MCF 10A (cell line): ENCODE measurements at regions not wholly inside any gene's neighbourhood (a gene's known extent, or its start where the extent isn't known, plus 50 kb on each side); places are given as distances from the start of the nearest gene placed in this dataset.

Experiments
- BruUV-seq: library from RNA; stranded (reverse); fragments of 400-500 nt; replicated peaks from 2 replicates; lab custom pipeline; 2021; lab: Mats Ljungman, UMichigan
- CTCF ChIA-PET: fragments of 300-600 bp; sonication (Branson Sonifier 250); formaldehyde crosslinking; extraction: SDS; loops from one replicate; lab custom pipeline; 2021; ENCODE audit warnings: antibody characterized with exemption, inconsistent platforms; lab: Yijun Ruan, JAX
- POLR2A ChIA-PET: fragments of 300-600, 350-650 bp; sonication (Branson Sonifier 250); formaldehyde crosslinking; extraction: SDS; loops from one replicate; lab custom pipeline; 2020; ENCODE audit warnings: antibody characterized with exemption, inconsistent platforms; lab: Yijun Ruan, JAX
- DNase-seq: peaks from one replicate; pipeline ENCODE4 v3.0.0-alpha.2; 2018; ENCODE audit not compliant: unreplicated experiment
- H3K27ac Mint-ChIP-seq: one replicate; pipeline ENCODE4 v1.8.0; 2022; ENCODE audit warnings: mild to moderate bottlenecking, low read depth, mixed read lengths; ENCODE audit not compliant: unreplicated experiment
- H3K27me3 Mint-ChIP-seq: one replicate; pipeline ENCODE4 v1.8.0; 2022; ENCODE audit warnings: mixed read lengths; ENCODE audit not compliant: insufficient read depth, unreplicated experiment
- H3K36me3 Mint-ChIP-seq: one replicate; pipeline ENCODE4 v1.8.0; 2022; ENCODE audit warnings: mild to moderate bottlenecking, moderate library complexity, mixed read lengths; ENCODE audit not compliant: insufficient read depth, unreplicated experiment
- H3K4me1 Mint-ChIP-seq: one replicate; pipeline ENCODE4 v1.8.0; 2022; ENCODE audit warnings: mixed read lengths; ENCODE audit not compliant: insufficient read depth, unreplicated experiment
- H3K4me3 Mint-ChIP-seq: one replicate; pipeline ENCODE4 v1.8.0; 2022; ENCODE audit warnings: mild to moderate bottlenecking, moderate library complexity, mixed read lengths; ENCODE audit not compliant: unreplicated experiment
- H3K9me3 Mint-ChIP-seq: one replicate; pipeline ENCODE4 v1.8.0; 2022; ENCODE audit warnings: mixed read lengths; ENCODE audit not compliant: unreplicated experiment
- intact Hi-C: fragments of 100-400 bp; cut with micrococcal nuclease; formaldehyde crosslinking; loops from 2 replicates; pipeline ENCODE4 v1.14.1; 2022
- TF ChIP-seq, protein P1 (sequence below): fragments of 200-600 bp; IDR thresholded peaks from one replicate; pipeline ENCODE4 v1.8.0; 2022; ENCODE audit warnings: antibody characterized with exemption, mild to moderate bottlenecking; ENCODE audit not compliant: unreplicated experiment

DNA sequence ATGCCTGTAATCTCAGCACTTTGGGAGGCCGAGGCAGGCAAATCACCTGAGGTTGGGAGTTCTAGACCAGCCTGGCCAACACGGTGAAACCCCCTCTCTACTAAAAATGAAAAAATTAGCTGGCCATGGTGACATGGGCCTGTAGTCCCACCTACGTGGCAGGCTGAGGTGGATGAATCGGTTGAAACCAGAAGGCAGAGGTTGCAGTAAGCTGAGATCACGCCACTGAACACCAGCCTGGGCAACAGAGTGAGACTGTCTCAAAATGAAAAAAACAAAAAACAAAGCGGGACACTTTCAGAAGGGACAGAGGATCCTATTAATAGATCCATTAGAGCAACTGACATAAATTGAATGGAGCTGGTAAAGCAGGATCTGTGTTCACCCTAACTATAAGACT, 89.6 kb upstream of the SGCD start:
- DNase-seq: no peak
- H3K27me3 Mint-ChIP-seq: no peaks in the 10 kb centered on the region
- H3K4me3 Mint-ChIP-seq: no peak overlapping the region
- no peaks in the 10 kb centered on the region for H3K4me1 Mint-ChIP-seq
- H3K36me3 Mint-ChIP-seq: no peaks in the 10 kb centered on the region
- ChIA-PET POLR2A (no interaction called here), CTCF (interaction anchor here (0.7 kb wide), 2 partner anchors 501 to 790 kb away, joined by 3 read pairs; no protein-coding TSS in a partner anchor)
- no peaks in the 10 kb centered on the region for H3K9me3 Mint-ChIP-seq
- intact Hi-C loops: no loop called here
- no peak overlapping the region for H3K27ac Mint-ChIP-seq
- BruUV-seq: no TSS peak
- TF ChIP-seq, protein P1, sequence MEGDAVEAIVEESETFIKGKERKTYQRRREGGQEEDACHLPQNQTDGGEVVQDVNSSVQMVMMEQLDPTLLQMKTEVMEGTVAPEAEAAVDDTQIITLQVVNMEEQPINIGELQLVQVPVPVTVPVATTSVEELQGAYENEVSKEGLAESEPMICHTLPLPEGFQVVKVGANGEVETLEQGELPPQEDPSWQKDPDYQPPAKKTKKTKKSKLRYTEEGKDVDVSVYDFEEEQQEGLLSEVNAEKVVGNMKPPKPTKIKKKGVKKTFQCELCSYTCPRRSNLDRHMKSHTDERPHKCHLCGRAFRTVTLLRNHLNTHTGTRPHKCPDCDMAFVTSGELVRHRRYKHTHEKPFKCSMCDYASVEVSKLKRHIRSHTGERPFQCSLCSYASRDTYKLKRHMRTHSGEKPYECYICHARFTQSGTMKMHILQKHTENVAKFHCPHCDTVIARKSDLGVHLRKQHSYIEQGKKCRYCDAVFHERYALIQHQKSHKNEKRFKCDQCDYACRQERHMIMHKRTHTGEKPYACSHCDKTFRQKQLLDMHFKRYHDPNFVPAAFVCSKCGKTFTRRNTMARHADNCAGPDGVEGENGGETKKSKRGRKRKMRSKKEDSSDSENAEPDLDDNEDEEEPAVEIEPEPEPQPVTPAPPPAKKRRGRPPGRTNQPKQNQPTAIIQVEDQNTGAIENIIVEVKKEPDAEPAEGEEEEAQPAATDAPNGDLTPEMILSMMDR: no peak

DNA sequence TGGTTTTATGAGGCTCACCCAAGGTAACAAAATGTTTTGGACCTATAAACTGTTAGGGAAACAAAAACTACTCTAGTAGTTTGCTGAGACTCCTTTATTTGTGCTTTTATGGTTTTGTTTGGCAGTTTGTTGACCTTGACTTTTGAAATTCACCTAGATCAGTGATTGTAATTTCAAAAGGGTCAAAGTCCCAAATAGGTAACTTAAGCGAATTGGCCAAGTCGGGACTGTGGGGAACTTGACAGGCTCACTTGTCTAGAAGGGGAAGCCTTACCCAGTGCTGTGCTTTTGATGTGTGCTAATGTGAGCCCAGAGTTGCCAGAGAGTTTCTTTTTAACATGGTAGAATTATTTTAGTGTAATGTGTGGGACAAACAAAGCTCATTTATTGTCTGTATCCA, 87.2 kb upstream of the SGCD start:
- Mint-ChIP-seq H3K9me3 (no peaks in the 10 kb centered on the region), H3K27me3 (no peaks in the 10 kb centered on the region), H3K27ac (no peak overlapping the region), H3K4me1 (no peaks in the 10 kb centered on the region), H3K4me3 (no peak overlapping the region), H3K36me3 (no peaks in the 10 kb centered on the region)
- TF ChIP-seq, protein P1: no peak
- no peak for DNase-seq
- no TSS peak for BruUV-seq
- CTCF ChIA-PET: interaction anchor here (1.1 kb wide), 1 partner anchor 22 kb away, joined by 5 read pairs; no protein-coding TSS in a partner anchor
- POLR2A ChIA-PET: no interaction called here
- intact Hi-C loops: no loop called here

DNA sequence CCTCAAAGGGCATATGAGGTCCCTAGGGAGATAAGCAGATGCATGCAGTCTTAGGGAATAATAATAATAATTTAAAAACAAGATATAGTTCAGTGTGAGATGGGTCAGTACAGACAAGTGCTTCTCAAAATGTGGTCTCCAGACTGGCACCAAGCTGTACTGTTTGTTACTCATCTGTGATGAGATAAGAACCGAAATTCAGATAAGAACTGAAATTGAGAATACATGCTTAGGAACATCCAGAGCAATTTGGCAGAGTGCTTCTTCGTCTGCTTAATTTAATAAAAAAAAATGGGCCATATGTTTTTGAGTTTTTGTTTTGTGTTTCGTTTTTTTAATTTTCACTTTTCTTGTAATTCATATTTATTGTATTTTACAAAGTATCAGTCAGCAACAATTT, 86.5 kb upstream of the SGCD start:
- no peaks in the 10 kb centered on the region for H3K36me3 Mint-ChIP-seq
- intact Hi-C loops: no loop called here
- ChIA-PET CTCF (interaction anchor here (0.7 to 1.1 kb wide), 2 partner anchors 21 to 383 kb away, joined by 3 to 5 read pairs; no protein-coding TSS in a partner anchor), POLR2A (no interaction called here)
- TF ChIP-seq, protein P1: no peak
- H3K27me3 Mint-ChIP-seq: no peaks in the 10 kb centered on the region
- H3K4me1 Mint-ChIP-seq: no peaks in the 10 kb centered on the region
- H3K9me3 Mint-ChIP-seq: no peaks in the 10 kb centered on the region
- DNase-seq: no peak
- no TSS peak for BruUV-seq
- no peak overlapping the region for H3K4me3 Mint-ChIP-seq
- no peak overlapping the region for H3K27ac Mint-ChIP-seq

DNA sequence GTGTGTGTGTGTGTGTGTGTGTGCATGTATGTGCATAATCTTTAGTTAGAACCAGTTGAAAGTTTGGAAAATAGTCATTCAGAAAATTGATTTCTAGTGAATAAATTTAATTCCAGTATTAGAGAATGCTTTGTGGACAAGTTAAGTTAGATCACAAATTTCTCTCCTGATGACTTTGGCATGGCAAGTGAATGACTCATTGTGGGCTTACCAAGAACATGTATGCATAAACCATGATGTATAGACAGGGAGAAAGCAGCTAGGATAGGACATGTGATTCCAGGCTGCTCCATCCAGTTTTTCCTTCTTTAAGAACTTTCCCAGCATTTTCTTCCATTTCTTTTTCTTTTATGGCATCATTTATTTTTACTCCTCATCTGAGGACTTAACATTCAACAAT, 85.7 kb upstream of the SGCD start:
- intact Hi-C loops: no loop called here
- H3K27ac Mint-ChIP-seq: no peak overlapping the region
- no peaks in the 10 kb centered on the region for H3K9me3 Mint-ChIP-seq
- H3K36me3 Mint-ChIP-seq: no peaks in the 10 kb centered on the region
- H3K27me3 Mint-ChIP-seq: no peaks in the 10 kb centered on the region
- no peaks in the 10 kb centered on the region for H3K4me1 Mint-ChIP-seq
- H3K4me3 Mint-ChIP-seq: no peak overlapping the region
- no TSS peak for BruUV-seq
- TF ChIP-seq, protein P1: no peak
- DNase-seq: no peak
- ChIA-PET CTCF (interaction anchor here (0.6 to 0.7 kb wide), 2 partner anchors 382 to 922 kb away, joined by 3 read pairs; no protein-coding TSS in a partner anchor), POLR2A (no interaction called here)
